ENCODE measurements at regions not wholly inside any gene's neighbourhood (a gene's known extent, or its start where the extent isn't known, plus 50 kb on each side); places are given as distances from the start of the nearest gene placed in this dataset.

GRCh38 chr13:61030445-61030844 is 385.2 kb downstream of the PCDH20 start:
- TF ChIP-seq EZH2 (IDR thresholded peaks at IDR 0.05; ENCODE audit: low read length, unreplicated experiment): no peak
- TF ChIP-seq CTCF (conservative IDR thresholded peaks at IDR 0.05; ENCODE audit: low read depth, low read length): no peak
